GM12891 (cell line): ENCODE measurements at regions not wholly inside any gene's neighbourhood (a gene's known extent, or its start where the extent isn't known, plus 50 kb on each side); places are given as distances from the start of the nearest gene placed in this dataset.

Experiments
- PAX5 ChIP-seq: IDR thresholded peaks from 2 replicates; pipeline ENCODE4 v1.6.1; 2011; ENCODE audit warnings: low read length, moderate library complexity, mild to moderate bottlenecking; ENCODE audit not compliant: insufficient read depth, severe bottlenecking
- POLR2A ChIP-seq: IDR thresholded peaks from 2 replicates; pipeline ENCODE4 v1.6.1; 2011; ENCODE audit warnings: low read depth, low read length, control low read depth
- POLR2AphosphoS5 ChIP-seq: IDR thresholded peaks from 2 replicates; pipeline ENCODE4 v1.6.1; 2011; ENCODE audit warnings: low read depth, low read length, control low read depth
- POU2F2 ChIP-seq: IDR thresholded peaks from 2 replicates; pipeline ENCODE4 v1.6.1; 2011; ENCODE audit warnings: low read depth, mild to moderate bottlenecking, control low read depth, low read length, moderate library complexity
- TAF1 ChIP-seq: IDR thresholded peaks from 2 replicates; pipeline ENCODE4 v1.6.1; 2011; ENCODE audit warnings: low read depth, low read length, control low read depth

GRCh38 chr11:134488913-134489312 is 76.9 kb upstream of the B3GAT1 start:
- no peak for TF ChIP-seq POLR2A
- TF ChIP-seq POLR2AphosphoS5: no peak
- TF ChIP-seq TAF1: no peak
- TF ChIP-seq PAX5: no peak
- TF ChIP-seq POU2F2: no peak
